ENCODE measurements at regions not wholly inside any gene's neighbourhood (a gene's known extent, or its start where the extent isn't known, plus 50 kb on each side); places are given as distances from the start of the nearest gene placed in this dataset.

DNA sequence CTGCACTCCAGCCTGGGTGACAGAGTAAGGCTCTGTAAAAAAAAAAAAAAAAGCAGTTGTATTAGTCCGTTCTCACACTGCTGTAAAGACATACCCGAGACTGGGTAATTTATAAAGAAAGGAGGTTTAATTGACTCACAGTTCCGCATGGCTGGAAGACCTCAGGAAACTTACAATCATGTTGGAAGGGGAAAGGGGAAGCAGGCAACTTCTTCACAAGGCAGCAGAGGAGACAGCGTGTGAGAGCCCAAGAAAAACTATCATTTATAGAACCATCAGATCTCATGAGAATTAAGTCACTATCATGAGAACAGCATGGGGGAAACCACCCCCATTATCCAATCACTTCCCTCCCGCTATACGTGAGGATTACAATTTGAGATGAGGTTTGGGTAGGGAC lies 151.7 kb upstream of the NR5A2 start:
- H4K20me1 ChIP-seq (ENCODE audit: insufficient read depth) = no peaks in the 10 kb centered on the region
- H3K4me1 ChIP-seq (ENCODE audit: low read depth, poor library complexity, severe bottlenecking) = no peaks in the 10 kb centered on the region
- no peak overlapping the region for H3K4me2 ChIP-seq
- TF ChIP-seq, protein P1, sequence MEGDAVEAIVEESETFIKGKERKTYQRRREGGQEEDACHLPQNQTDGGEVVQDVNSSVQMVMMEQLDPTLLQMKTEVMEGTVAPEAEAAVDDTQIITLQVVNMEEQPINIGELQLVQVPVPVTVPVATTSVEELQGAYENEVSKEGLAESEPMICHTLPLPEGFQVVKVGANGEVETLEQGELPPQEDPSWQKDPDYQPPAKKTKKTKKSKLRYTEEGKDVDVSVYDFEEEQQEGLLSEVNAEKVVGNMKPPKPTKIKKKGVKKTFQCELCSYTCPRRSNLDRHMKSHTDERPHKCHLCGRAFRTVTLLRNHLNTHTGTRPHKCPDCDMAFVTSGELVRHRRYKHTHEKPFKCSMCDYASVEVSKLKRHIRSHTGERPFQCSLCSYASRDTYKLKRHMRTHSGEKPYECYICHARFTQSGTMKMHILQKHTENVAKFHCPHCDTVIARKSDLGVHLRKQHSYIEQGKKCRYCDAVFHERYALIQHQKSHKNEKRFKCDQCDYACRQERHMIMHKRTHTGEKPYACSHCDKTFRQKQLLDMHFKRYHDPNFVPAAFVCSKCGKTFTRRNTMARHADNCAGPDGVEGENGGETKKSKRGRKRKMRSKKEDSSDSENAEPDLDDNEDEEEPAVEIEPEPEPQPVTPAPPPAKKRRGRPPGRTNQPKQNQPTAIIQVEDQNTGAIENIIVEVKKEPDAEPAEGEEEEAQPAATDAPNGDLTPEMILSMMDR (conservative IDR thresholded peaks at IDR 0.05; ENCODE audit: low read depth, low read length) = no peak
- H3K27ac ChIP-seq = no peak overlapping the region
- H3K79me2 ChIP-seq (ENCODE audit: insufficient read depth, low read depth) = no peaks in the 10 kb centered on the region
- H2AFZ ChIP-seq (ENCODE audit: low read depth) = no peak overlapping the region
- no peak overlapping the region for H3K4me3 ChIP-seq (IDR thresholded peaks at IDR 0.05; ENCODE audit: insufficient read depth, low read depth, low read length)
- H3K9ac ChIP-seq = no peak overlapping the region
- no peaks in the 10 kb centered on the region for H3K36me3 ChIP-seq (ENCODE audit: insufficient read depth)
- no peaks in the 10 kb centered on the region for H3K27me3 ChIP-seq (ENCODE audit: insufficient read depth, low read depth)

DNA sequence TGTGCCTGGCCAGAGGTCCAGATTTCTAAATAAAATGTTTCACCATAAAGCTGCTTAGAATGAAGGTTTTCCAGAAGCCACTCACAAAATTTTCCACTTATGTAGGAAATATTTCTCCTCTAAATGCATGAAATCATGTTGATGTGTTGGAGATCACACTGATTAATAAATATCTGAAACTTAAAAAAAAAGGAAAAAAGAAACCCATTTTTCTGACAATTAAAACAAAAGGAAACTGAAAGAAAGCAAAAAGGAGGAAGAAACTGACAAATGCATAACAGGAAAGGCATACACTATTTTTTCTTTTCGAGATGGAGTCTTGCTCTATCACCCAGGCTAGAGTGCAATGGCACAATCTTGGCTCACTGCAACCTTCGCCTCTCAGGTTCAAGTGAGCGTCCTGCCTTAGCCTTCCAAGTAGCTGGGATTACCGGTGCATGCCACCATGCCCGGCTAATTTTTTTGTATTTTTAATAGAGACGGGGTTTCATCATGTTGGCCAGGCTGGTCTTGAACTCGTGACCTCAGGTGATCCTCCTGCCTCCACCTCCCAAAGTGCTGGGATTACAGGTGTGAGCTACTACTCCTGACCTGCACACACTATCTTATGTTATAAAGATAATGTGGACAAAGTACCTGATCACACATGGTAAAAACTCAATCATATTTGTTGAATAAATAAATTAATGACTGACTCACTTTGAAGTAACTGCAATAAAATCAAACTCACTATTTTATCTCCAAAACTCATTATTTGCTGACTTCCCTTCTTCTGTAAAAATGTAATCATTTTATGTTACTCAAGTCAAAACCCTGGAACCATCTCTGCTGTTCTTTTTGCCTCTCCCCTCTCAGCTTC lies 149.8 kb upstream of the NR5A2 start:
- TF ChIP-seq, protein P1 (conservative IDR thresholded peaks at IDR 0.05; ENCODE audit: low read depth, low read length) = no peak
- H3K27ac ChIP-seq = no peak overlapping the region
- H4K20me1 ChIP-seq (ENCODE audit: insufficient read depth) = no peaks in the 10 kb centered on the region
- H3K4me1 ChIP-seq (ENCODE audit: low read depth, poor library complexity, severe bottlenecking) = no peaks in the 10 kb centered on the region
- no peaks in the 10 kb centered on the region for H3K36me3 ChIP-seq (ENCODE audit: insufficient read depth)
- no peaks in the 10 kb centered on the region for H3K27me3 ChIP-seq (ENCODE audit: insufficient read depth, low read depth)
- H3K79me2 ChIP-seq (ENCODE audit: insufficient read depth, low read depth) = no peaks in the 10 kb centered on the region
- H3K9ac ChIP-seq = no peak overlapping the region
- H3K4me3 ChIP-seq (IDR thresholded peaks at IDR 0.05; ENCODE audit: insufficient read depth, low read depth, low read length) = no peak overlapping the region
- H2AFZ ChIP-seq (ENCODE audit: low read depth) = no peak overlapping the region
- no peak overlapping the region for H3K4me2 ChIP-seq

DNA sequence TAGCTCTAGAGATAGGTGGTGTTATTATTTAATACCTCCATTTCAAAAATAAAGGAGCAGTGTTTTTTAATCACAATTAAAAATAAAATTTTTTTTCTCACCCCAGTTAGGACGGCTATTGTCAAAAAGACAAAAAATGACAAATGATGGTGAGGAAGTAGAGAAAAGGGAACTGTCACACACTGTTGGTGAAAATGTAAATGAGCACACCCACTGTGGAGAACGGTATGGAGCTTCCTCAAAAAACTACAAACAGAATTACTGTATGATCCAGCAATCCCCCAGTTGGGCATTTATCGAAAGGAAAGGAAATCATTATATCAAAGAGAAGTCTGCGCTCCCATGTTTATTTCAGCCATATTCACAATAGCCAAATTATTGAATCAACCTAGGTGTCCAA lies 148.7 kb upstream of the NR5A2 start:
- no peak overlapping the region for H3K4me2 ChIP-seq
- H3K27me3 ChIP-seq (ENCODE audit: insufficient read depth, low read depth) = no peaks in the 10 kb centered on the region
- no peak overlapping the region for H3K9ac ChIP-seq
- no peaks in the 10 kb centered on the region for H4K20me1 ChIP-seq (ENCODE audit: insufficient read depth)
- TF ChIP-seq, protein P1 (conservative IDR thresholded peaks at IDR 0.05; ENCODE audit: low read depth, low read length) = no peak
- H3K27ac ChIP-seq = no peak overlapping the region
- no peaks in the 10 kb centered on the region for H3K36me3 ChIP-seq (ENCODE audit: insufficient read depth)
- no peaks in the 10 kb centered on the region for H3K4me1 ChIP-seq (ENCODE audit: low read depth, poor library complexity, severe bottlenecking)
- H3K4me3 ChIP-seq (IDR thresholded peaks at IDR 0.05; ENCODE audit: insufficient read depth, low read depth, low read length) = no peak overlapping the region
- no peaks in the 10 kb centered on the region for H3K79me2 ChIP-seq (ENCODE audit: insufficient read depth, low read depth)
- no peak overlapping the region for H2AFZ ChIP-seq (ENCODE audit: low read depth)

DNA sequence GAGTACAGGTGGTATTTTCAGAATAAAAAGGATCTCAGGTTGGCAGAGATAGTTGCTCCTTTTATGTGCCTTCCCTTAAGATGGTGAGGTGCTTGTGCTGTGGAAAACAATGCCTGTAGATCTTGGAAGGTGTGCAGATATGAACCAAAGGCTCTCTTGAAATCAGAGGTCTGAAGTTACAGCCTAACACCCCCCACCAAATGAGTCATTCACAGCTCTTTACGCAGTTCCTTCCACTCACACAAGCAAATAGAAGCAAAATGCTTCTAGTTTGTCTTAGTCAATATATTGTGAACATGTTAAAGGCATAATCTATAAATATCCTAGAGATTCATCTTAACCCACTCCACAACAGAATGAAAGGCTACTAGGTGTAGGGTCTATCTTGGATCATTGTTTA lies 128.9 kb upstream of the NR5A2 start:
- no peaks in the 10 kb centered on the region for H3K79me2 ChIP-seq (ENCODE audit: insufficient read depth, low read depth)
- no peaks in the 10 kb centered on the region for H3K27me3 ChIP-seq (ENCODE audit: insufficient read depth, low read depth)
- H3K4me3 ChIP-seq (IDR thresholded peaks at IDR 0.05; ENCODE audit: insufficient read depth, low read depth, low read length) = no peak overlapping the region
- no peak overlapping the region for H3K4me2 ChIP-seq
- no peaks in the 10 kb centered on the region for H4K20me1 ChIP-seq (ENCODE audit: insufficient read depth)
- no peak overlapping the region for H3K27ac ChIP-seq
- H2AFZ ChIP-seq (ENCODE audit: low read depth) = no peak overlapping the region
- H3K9ac ChIP-seq = no peak overlapping the region
- no peaks in the 10 kb centered on the region for H3K4me1 ChIP-seq (ENCODE audit: low read depth, poor library complexity, severe bottlenecking)
- no peaks in the 10 kb centered on the region for H3K36me3 ChIP-seq (ENCODE audit: insufficient read depth)
- TF ChIP-seq, protein P1 (conservative IDR thresholded peaks at IDR 0.05; ENCODE audit: low read depth, low read length) = no peak
